SK-N-SH treated with all-trans-retinoic acid at 6 μM for 48 hours (cell line): ENCODE measurements at regions not wholly inside any gene's neighbourhood (a gene's known extent, or its start where the extent isn't known, plus 50 kb on each side); places are given as distances from the start of the nearest gene placed in this dataset.

Experiments
- ATAC-seq: fragments of 200-7000 bp; cut with Tn5 transposase; 3 replicates; pipeline ENCODE4 v1.9.1; 2020; ENCODE audit warnings: mild to moderate bottlenecking, moderate library complexity
- ARNTL ChIP-seq: fragments of 450-650 bp; formaldehyde crosslinking; IDR thresholded peaks from 2 replicates; pipeline ENCODE4 v1.5.0; 2020; ENCODE audit warnings: low read depth, mild to moderate bottlenecking, moderate library complexity, borderline replicate concordance
- BACH2 ChIP-seq: fragments of 250-450 bp; sonication (Bioruptor Pico); IDR thresholded peaks from 2 replicates; pipeline ENCODE4 v1.9.0; 2021; ENCODE audit warnings: mild to moderate bottlenecking, borderline replicate concordance
- CSDC2 ChIP-seq: fragments of 250-450 bp; sonication (Bioruptor Pico); IDR thresholded peaks from 2 replicates; pipeline ENCODE4 v1.5.0; 2020; ENCODE audit warnings: mild to moderate bottlenecking, moderate library complexity
- ESRRG ChIP-seq: fragments of 250-450 bp; sonication (Bioruptor Pico); IDR thresholded peaks from 2 replicates; pipeline ENCODE4 v1.6.1; 2021; ENCODE audit warnings: mild to moderate bottlenecking
- GLIS3 ChIP-seq: fragments of 250-450 bp; sonication (Bioruptor Pico); IDR thresholded peaks from 2 replicates; pipeline ENCODE4 v1.5.0; 2020; ENCODE audit warnings: mild to moderate bottlenecking, moderate library complexity
- ISL1 ChIP-seq: fragments of 250-450 bp; sonication (Bioruptor Pico); IDR thresholded peaks from 2 replicates; pipeline ENCODE4 v2.1.2; 2022; ENCODE audit warnings: mild to moderate bottlenecking, moderate library complexity
- OSR1 ChIP-seq: fragments of 250-450 bp; sonication (Bioruptor Pico); IDR thresholded peaks from 2 replicates; pipeline ENCODE4 v1.8.0; 2022; ENCODE audit warnings: moderate library complexity, mild to moderate bottlenecking, inconsistent platforms
- POU6F1 ChIP-seq: fragments of 250-450 bp; sonication (Bioruptor Pico); IDR thresholded peaks from 2 replicates; pipeline ENCODE4 v1.8.0; 2021; ENCODE audit warnings: low read depth, mild to moderate bottlenecking, moderate library complexity, borderline replicate concordance
- PPARA ChIP-seq: fragments of 250-450 bp; sonication (Bioruptor Pico); IDR thresholded peaks from 2 replicates; pipeline ENCODE4 v1.5.0; 2020; ENCODE audit warnings: mild to moderate bottlenecking, borderline replicate concordance
- RARB ChIP-seq: fragments of 250-450 bp; sonication (Bioruptor Pico); IDR thresholded peaks from 2 replicates; pipeline ENCODE4 v1.8.0; 2021; ENCODE audit warnings: mild to moderate bottlenecking, moderate library complexity
- SNAI2 ChIP-seq: fragments of 250-450 bp; sonication (Bioruptor Pico); IDR thresholded peaks from 2 replicates; pipeline ENCODE4 v1.5.0; 2020; ENCODE audit warnings: mild to moderate bottlenecking, moderate library complexity
- TCF4 ChIP-seq: fragments of 250-450 bp; sonication (Bioruptor Pico); IDR thresholded peaks from 2 replicates; pipeline ENCODE4 v1.8.0; 2021; ENCODE audit warnings: mild to moderate bottlenecking, moderate library complexity, borderline replicate concordance
- TOX ChIP-seq: fragments of 250-450 bp; sonication (Bioruptor Pico); IDR thresholded peaks from 2 replicates; pipeline ENCODE4 v1.8.0; 2021; ENCODE audit warnings: mild to moderate bottlenecking, moderate library complexity, borderline replicate concordance
- TSHZ2 ChIP-seq: fragments of 250-450 bp; sonication (Bioruptor Pico); IDR thresholded peaks from 2 replicates; pipeline ENCODE4 v1.5.0; 2020; ENCODE audit warnings: mild to moderate bottlenecking, moderate library complexity
- ZFP3 ChIP-seq: fragments of 250-450 bp; sonication (Bioruptor Pico); IDR thresholded peaks from 2 replicates; pipeline ENCODE4 v1.5.0; 2020; ENCODE audit warnings: mild to moderate bottlenecking, moderate library complexity
- ZFP30 ChIP-seq: fragments of 450-650 bp; formaldehyde crosslinking; IDR thresholded peaks from 2 replicates; pipeline ENCODE4 v1.5.0; 2022; ENCODE audit warnings: mild to moderate bottlenecking, moderate library complexity
- ZNF565 ChIP-seq: fragments of 450-650 bp; formaldehyde crosslinking; conservative IDR thresholded peaks from 2 replicates; pipeline ENCODE4 v1.5.0; 2020; ENCODE audit warnings: low read depth, mild to moderate bottlenecking, moderate library complexity
- ZNF70 ChIP-seq: fragments of 450-650 bp; formaldehyde crosslinking; IDR thresholded peaks from 2 replicates; pipeline ENCODE4 v1.5.0; 2020; ENCODE audit warnings: mild to moderate bottlenecking, moderate library complexity
- ZNF8 ChIP-seq: fragments of 450-650 bp; formaldehyde crosslinking; IDR thresholded peaks from 2 replicates; pipeline ENCODE4 v1.5.0; 2020; ENCODE audit warnings: mild to moderate bottlenecking, moderate library complexity
- TF ChIP-seq, protein P1 (sequence below): fragments of 250-450 bp; sonication (Bioruptor Pico); IDR thresholded peaks from 2 replicates; pipeline ENCODE4 v1.5.1; 2021; ENCODE audit warnings: mild to moderate bottlenecking, moderate library complexity
- TF ChIP-seq, protein P2 (sequence below): fragments of 250-450 bp; sonication (Bioruptor Pico); IDR thresholded peaks from 2 replicates; pipeline ENCODE4 v1.5.1; 2020; ENCODE audit warnings: low read depth, mild to moderate bottlenecking, moderate library complexity

DNA sequence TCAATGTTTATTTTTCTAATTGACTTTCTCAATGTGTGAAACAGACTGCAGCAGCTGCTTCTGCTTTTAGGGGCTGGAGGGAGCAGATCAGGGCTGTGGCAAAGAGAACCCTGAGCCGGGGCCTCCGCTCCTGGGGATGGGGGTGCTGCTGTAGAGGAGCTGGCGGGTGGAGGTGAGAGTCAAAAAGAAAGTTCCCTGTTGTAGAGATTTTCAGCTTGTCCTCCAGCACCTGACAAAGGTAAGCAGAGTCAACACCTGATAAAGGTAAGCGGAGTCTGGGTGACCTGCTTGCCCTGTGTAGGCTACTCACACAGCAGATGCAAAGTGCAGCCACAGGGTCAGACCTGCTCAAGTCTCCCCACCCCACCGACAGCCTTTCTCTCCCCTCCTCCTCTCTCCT lies 252.4 kb upstream of the IRX1 start:
- TF ChIP-seq CSDC2 (CRISPR knock-in tag): no peak
- no peak for TF ChIP-seq ZNF565 (CRISPR knock-in tag)
- TF ChIP-seq TCF4 (CRISPR knock-in tag): no peak
- TF ChIP-seq BACH2 (CRISPR knock-in tag): no peak
- TF ChIP-seq GLIS3 (CRISPR knock-in tag): no peak
- TF ChIP-seq OSR1 (CRISPR knock-in tag): no peak
- no peak for TF ChIP-seq ISL1 (CRISPR knock-in tag)
- ATAC-seq: no peak

- TF ChIP-seq PPARA (CRISPR knock-in tag) (no peak), ZNF565 (CRISPR knock-in tag) (no peak), ESRRG (CRISPR knock-in tag) (no peak), ZNF8 (CRISPR knock-in tag) (no peak), ZFP3 (no peak), GLIS3 (CRISPR knock-in tag) (no peak)
- no peak for ATAC-seq
Observed at GRCh38 chr5:3342271-3343100, 253.1 kb upstream of the IRX1 start.

GRCh38 chr5:3341446-3342240 lies 254.0 kb upstream of the IRX1 start:
- no peak for ATAC-seq
- TF ChIP-seq, protein P1, sequence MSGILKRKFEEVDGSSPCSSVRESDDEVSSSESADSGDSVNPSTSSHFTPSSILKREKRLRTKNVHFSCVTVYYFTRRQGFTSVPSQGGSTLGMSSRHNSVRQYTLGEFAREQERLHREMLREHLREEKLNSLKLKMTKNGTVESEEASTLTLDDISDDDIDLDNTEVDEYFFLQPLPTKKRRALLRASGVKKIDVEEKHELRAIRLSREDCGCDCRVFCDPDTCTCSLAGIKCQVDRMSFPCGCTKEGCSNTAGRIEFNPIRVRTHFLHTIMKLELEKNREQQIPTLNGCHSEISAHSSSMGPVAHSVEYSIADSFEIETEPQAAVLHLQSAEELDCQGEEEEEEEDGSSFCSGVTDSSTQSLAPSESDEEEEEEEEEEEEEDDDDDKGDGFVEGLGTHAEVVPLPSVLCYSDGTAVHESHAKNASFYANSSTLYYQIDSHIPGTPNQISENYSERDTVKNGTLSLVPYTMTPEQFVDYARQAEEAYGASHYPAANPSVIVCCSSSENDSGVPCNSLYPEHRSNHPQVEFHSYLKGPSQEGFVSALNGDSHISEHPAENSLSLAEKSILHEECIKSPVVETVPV: no peak
- no peak for TF ChIP-seq OSR1 (CRISPR knock-in tag)
- TF ChIP-seq ZNF70 (CRISPR knock-in tag): no peak
- TF ChIP-seq, all 23 proteins: peak for 0

GRCh38 chr5:3340471-3340870 lies 255.2 kb upstream of the IRX1 start:
- ATAC-seq: no peak
- no peak for TF ChIP-seq TSHZ2
- TF ChIP-seq, protein P2, sequence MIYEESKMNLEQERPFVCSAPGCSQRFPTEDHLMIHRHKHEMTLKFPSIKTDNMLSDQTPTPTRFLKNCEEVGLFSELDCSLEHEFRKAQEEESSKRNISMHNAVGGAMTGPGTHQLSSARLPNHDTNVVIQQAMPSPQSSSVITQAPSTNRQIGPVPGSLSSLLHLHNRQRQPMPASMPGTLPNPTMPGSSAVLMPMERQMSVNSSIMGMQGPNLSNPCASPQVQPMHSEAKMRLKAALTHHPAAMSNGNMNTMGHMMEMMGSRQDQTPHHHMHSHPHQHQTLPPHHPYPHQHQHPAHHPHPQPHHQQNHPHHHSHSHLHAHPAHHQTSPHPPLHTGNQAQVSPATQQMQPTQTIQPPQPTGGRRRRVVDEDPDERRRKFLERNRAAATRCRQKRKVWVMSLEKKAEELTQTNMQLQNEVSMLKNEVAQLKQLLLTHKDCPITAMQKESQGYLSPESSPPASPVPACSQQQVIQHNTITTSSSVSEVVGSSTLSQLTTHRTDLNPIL: no peak
- no peak for TF ChIP-seq ESRRG (CRISPR knock-in tag)
- TF ChIP-seq POU6F1 (CRISPR knock-in tag): no peak
- TF ChIP-seq ZFP3: no peak
- no peak for TF ChIP-seq ZNF8 (CRISPR knock-in tag)
- no peak for TF ChIP-seq BACH2 (CRISPR knock-in tag)
- no peak for TF ChIP-seq ZNF565 (CRISPR knock-in tag)
- no peak for TF ChIP-seq ARNTL (CRISPR knock-in tag)
- TF ChIP-seq ZFP30 (CRISPR knock-in tag): no peak
- no peak for TF ChIP-seq TOX
- no peak for TF ChIP-seq RARB
- no peak for TF ChIP-seq SNAI2 (CRISPR knock-in tag)
- no peak for TF ChIP-seq CSDC2 (CRISPR knock-in tag)
- TF ChIP-seq PPARA (CRISPR knock-in tag): no peak
